Activated CD8-positive, alpha-beta T cell treated with anti-CD3 and anti-CD28 coated beads for 36 hours (primary cell): ENCODE measurements at regions not wholly inside any gene's neighbourhood (a gene's known extent, or its start where the extent isn't known, plus 50 kb on each side); places are given as distances from the start of the nearest gene placed in this dataset.

ENCODE experiments used
- ATAC-seq: fragments of 200-7000 bp; cut with Tn5 transposase; one replicate; pipeline ENCODE4 v1.10.0; 2021; ENCODE audit warnings: mild to moderate bottlenecking, moderate library complexity
- CTCF ChIA-PET: fragments of 350-600 bp; sonication (Branson Sonifier 250); formaldehyde crosslinking; loops from one replicate; lab custom pipeline; 2021; ENCODE audit warnings: antibody characterized with exemption; lab: Charles Lee
- POLR2A ChIA-PET: fragments of 350-600 bp; sonication (Branson Sonifier 250); formaldehyde crosslinking; loops from one replicate; lab custom pipeline; 2021; ENCODE audit warnings: antibody characterized with exemption; lab: Charles Lee
- DNase-seq: peaks from one replicate; pipeline ENCODE4 v3.0.0-alpha.2; 2020
- H3K27ac Mint-ChIP-seq: one replicate; pipeline ENCODE4 v1.8.0; 2021; ENCODE audit warnings: mild to moderate bottlenecking, mixed read lengths
- H3K27me3 Mint-ChIP-seq: one replicate; pipeline ENCODE4 v1.8.0; 2021; ENCODE audit warnings: mixed read lengths
- H3K36me3 Mint-ChIP-seq: one replicate; pipeline ENCODE4 v1.8.0; 2021; ENCODE audit warnings: low read depth, mixed read lengths
- H3K4me1 Mint-ChIP-seq: one replicate; pipeline ENCODE4 v1.8.0; 2021; ENCODE audit warnings: low read depth, mixed read lengths
- H3K4me3 Mint-ChIP-seq: one replicate; pipeline ENCODE4 v1.8.0; 2021; ENCODE audit warnings: mild to moderate bottlenecking, moderate library complexity, mixed read lengths
- H3K9me3 Mint-ChIP-seq: one replicate; pipeline ENCODE4 v1.8.0; 2021; ENCODE audit warnings: mixed read lengths
- intact Hi-C: fragments of 100-400 bp; cut with micrococcal nuclease; formaldehyde crosslinking; loops from one replicate; pipeline ENCODE4 v1.10.0; 2022
- TF ChIP-seq, protein P1 (sequence below): fragments of 200-600 bp; IDR thresholded peaks from one replicate; pipeline ENCODE4 v1.8.0; 2022; ENCODE audit warnings: antibody characterized with exemption, mild to moderate bottlenecking

DNA sequence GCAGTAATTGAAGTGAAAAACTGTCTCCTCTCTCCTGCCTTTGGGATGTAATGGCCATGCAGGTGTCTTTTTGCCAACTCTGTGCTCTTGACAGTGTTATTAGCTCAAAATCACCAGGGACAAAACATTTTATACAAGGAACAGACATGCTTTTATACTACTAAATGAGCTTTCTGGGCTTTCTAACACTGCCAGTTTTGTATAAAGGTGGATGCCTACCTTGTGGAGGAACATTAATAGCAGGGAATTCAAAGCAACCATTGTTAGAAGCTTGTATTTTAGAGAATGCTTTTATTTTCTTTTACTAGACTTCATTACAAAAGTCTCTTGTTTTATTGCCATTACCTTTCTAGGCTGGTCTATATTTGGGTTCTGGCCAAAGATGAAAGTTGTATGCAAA is 54.7 kb upstream of the ARSJ start:
- POLR2A ChIA-PET = no interaction called here
- DNase-seq = no peak
- TF ChIP-seq, protein P1, sequence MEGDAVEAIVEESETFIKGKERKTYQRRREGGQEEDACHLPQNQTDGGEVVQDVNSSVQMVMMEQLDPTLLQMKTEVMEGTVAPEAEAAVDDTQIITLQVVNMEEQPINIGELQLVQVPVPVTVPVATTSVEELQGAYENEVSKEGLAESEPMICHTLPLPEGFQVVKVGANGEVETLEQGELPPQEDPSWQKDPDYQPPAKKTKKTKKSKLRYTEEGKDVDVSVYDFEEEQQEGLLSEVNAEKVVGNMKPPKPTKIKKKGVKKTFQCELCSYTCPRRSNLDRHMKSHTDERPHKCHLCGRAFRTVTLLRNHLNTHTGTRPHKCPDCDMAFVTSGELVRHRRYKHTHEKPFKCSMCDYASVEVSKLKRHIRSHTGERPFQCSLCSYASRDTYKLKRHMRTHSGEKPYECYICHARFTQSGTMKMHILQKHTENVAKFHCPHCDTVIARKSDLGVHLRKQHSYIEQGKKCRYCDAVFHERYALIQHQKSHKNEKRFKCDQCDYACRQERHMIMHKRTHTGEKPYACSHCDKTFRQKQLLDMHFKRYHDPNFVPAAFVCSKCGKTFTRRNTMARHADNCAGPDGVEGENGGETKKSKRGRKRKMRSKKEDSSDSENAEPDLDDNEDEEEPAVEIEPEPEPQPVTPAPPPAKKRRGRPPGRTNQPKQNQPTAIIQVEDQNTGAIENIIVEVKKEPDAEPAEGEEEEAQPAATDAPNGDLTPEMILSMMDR = no peak
- ATAC-seq = no peak
- Mint-ChIP-seq H3K4me3 (no peak overlapping the region), H3K9me3 (no peaks in the 10 kb centered on the region), H3K27ac (no peak overlapping the region), H3K27me3 (no peaks in the 10 kb centered on the region), H3K36me3 (no peaks in the 10 kb centered on the region), H3K4me1 (no peaks in the 10 kb centered on the region)
- CTCF ChIA-PET = no interaction called here
- intact Hi-C loops = no loop called here

DNA sequence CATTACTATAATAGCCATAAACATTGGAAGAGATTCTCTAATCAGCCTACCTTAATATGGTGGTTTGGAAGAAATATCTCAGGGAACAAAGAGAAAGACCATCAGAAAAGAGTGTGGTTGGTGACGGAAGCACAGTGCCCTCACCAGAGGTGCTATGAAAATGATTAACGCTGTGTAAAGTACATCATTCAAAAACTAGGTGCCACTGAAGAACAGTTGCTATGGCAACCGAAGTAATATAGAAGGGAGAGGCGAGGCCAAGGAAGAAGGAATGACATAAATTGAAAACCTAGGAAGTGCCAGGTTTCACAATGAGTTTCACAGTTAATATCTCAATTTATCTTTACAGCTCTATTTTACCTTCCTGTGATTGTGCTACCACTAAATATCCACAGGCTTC is 57.0 kb upstream of the ARSJ start:
- no peak overlapping the region for H3K27ac Mint-ChIP-seq

DNA sequence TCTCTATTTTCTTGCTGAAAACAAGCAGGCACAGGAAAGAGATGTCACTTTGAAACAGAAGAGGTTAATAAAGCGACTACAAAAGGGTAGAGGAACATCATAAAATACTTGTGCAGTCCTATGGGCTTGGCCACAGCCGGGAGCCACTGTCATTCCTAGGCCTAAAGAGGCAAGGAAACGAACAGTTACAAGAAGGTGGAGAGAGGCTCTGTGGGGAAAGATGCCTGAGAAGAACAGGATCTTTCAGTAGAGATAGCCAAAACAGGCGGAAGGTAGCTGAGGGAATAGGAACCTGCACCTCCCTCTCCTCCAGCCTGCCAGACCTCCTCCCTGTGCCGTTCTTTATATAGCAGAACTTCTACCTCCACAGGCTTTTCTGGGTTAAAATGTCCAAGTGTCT is 57.4 kb upstream of the ARSJ start:
- TF ChIP-seq, protein P1 = no peak
- intact Hi-C loops = no loop called here
- POLR2A ChIA-PET = no interaction called here
- CTCF ChIA-PET = no interaction called here
- no peak for DNase-seq
- Mint-ChIP-seq H3K27ac (no peak overlapping the region), H3K9me3 (no peaks in the 10 kb centered on the region), H3K27me3 (no peaks in the 10 kb centered on the region), H3K4me3 (no peak overlapping the region), H3K4me1 (peaks cover 7% of the 10 kb centered on the region), H3K36me3 (no peaks in the 10 kb centered on the region)
- no peak for ATAC-seq

More for the DNA sequence above, 57.0 kb upstream of the ARSJ start:
- ATAC-seq (peak; percentile 34), DNase-seq (no peak)
- H3K27me3 Mint-ChIP-seq = no peaks in the 10 kb centered on the region
- no peaks in the 10 kb centered on the region for H3K36me3 Mint-ChIP-seq
- no peak overlapping the region for H3K4me3 Mint-ChIP-seq
- no peaks in the 10 kb centered on the region for H3K9me3 Mint-ChIP-seq
- intact Hi-C loops = no loop called here
- H3K4me1 Mint-ChIP-seq = peaks cover 7% of the 10 kb centered on the region
- TF ChIP-seq, protein P1 = no peak
- ChIA-PET CTCF (no interaction called here), POLR2A (no interaction called here)

DNA sequence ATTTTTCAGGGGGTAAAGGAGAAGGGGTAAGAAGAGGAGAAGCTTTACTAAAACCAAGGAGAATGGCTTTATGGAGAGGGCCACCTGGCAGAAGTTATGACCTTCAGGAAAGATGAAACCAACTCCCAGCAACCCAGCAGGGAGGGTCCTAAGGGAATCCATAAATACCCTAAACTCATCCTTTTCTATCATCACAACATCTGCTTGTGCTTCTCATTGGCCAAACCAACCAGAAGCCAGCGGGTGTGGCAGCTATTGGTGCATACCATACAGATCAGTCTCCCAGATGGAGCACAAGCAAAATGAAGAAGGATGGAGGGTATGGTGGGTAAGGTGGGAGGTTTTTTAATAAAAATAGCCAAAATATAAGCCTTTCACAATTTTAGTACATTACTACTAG is 58.5 kb upstream of the ARSJ start:
- Mint-ChIP-seq H3K9me3 (peaks cover 1% of the 10 kb centered on the region), H3K27me3 (no peaks in the 10 kb centered on the region), H3K4me1 (peaks cover 7% of the 10 kb centered on the region), H3K27ac (no peak overlapping the region), H3K4me3 (no peak overlapping the region), H3K36me3 (no peaks in the 10 kb centered on the region)
- POLR2A ChIA-PET = no interaction called here
- ATAC-seq (no peak), DNase-seq (no peak)
- TF ChIP-seq, protein P1 = no peak
- intact Hi-C loops = no loop called here
- CTCF ChIA-PET = no interaction called here

DNA sequence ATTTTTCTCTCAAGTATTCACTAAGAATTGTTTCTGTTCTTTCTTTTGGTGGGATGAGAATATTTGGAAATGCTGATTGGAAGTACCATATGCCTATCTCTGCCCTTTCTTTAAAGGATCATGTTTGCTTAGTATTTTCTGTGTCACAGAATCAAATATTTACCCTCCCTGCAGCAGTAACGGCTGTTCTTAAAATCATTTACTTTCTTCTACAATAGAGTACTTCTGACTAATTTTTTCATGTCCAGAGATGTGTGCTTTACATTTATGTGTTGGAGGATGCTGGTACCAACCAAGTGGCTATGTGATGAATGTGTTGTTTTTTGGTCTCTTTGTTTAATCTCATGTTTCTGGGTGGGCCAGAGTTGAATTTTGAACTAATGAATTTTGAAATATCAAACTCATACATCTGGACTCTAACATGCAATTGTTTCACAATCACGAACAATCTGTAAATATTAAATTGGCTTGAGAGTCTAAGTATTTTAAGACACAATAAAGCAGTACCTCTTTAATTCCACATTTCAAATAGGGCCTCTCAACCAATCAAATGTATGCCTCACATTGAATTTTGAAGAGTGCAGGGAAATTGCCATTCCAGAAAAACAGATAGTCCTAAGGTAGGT is 59.4 kb upstream of the ARSJ start:
- Mint-ChIP-seq H3K36me3 (no peaks in the 10 kb centered on the region), H3K4me3 (no peak overlapping the region), H3K27ac (no peak overlapping the region), H3K27me3 (no peaks in the 10 kb centered on the region), H3K9me3 (peaks cover 1% of the 10 kb centered on the region), H3K4me1 (peaks cover 7% of the 10 kb centered on the region)
- TF ChIP-seq, protein P1 = no peak
- no peak for ATAC-seq
- ChIA-PET POLR2A (no interaction called here), CTCF (no interaction called here)
- intact Hi-C loops = no loop called here
- no peak for DNase-seq
